ENCODE measurements at regions not wholly inside any gene's neighbourhood (a gene's known extent, or its start where the extent isn't known, plus 50 kb on each side); places are given as distances from the start of the nearest gene placed in this dataset.

- no peak overlapping the region for H3K4me3 ChIP-seq (ENCODE audit: low read depth, low read length)
- H3K27ac ChIP-seq = no peak overlapping the region
- no peak for DNase-seq
- peaks cover 6% of the 10 kb centered on the region for H3K27me3 ChIP-seq (ENCODE audit: insufficient read depth, low read depth, severe bottlenecking)
- no peaks in the 10 kb centered on the region for H3K9me3 ChIP-seq (ENCODE audit: severe bottlenecking)
- no peaks in the 10 kb centered on the region for H3K36me3 ChIP-seq
- no peak for TF ChIP-seq CTCF (IDR thresholded peaks at IDR 0.05; ENCODE audit: low read depth, low read length)
Observed at GRCh38 chrX:10042055-10042454, 74.9 kb downstream of the CLDN34 start.

- no peaks in the 10 kb centered on the region for H3K36me3 ChIP-seq
- H3K27ac ChIP-seq = no peak overlapping the region
- H3K27me3 ChIP-seq (ENCODE audit: insufficient read depth, low read depth, severe bottlenecking) = peaks cover 6% of the 10 kb centered on the region
- no peak for DNase-seq
- no peak overlapping the region for H3K4me3 ChIP-seq (ENCODE audit: low read depth, low read length)
- TF ChIP-seq CTCF (IDR thresholded peaks at IDR 0.05; ENCODE audit: low read depth, low read length) = no peak
- H3K9me3 ChIP-seq (ENCODE audit: severe bottlenecking) = no peaks in the 10 kb centered on the region
Observed at GRCh38 chrX:10043386-10043785, 76.2 kb downstream of the CLDN34 start.

GRCh38 chrX:10044021-10044420 lies 76.9 kb downstream of the CLDN34 start:
- H3K36me3 ChIP-seq = no peaks in the 10 kb centered on the region
- H3K4me3 ChIP-seq (ENCODE audit: low read depth, low read length) = no peak overlapping the region
- H3K27me3 ChIP-seq (ENCODE audit: insufficient read depth, low read depth, severe bottlenecking) = peaks cover 4% of the 10 kb centered on the region
- H3K9me3 ChIP-seq (ENCODE audit: severe bottlenecking) = no peaks in the 10 kb centered on the region
- no peak overlapping the region for H3K27ac ChIP-seq
- no peak for TF ChIP-seq CTCF (IDR thresholded peaks at IDR 0.05; ENCODE audit: low read depth, low read length)
- no peak for DNase-seq

- H3K9me3 ChIP-seq (ENCODE audit: severe bottlenecking) = no peaks in the 10 kb centered on the region
- H3K4me3 ChIP-seq (ENCODE audit: low read depth, low read length) = no peak overlapping the region
- no peaks in the 10 kb centered on the region for H3K36me3 ChIP-seq
- peaks cover 2% of the 10 kb centered on the region for H3K27me3 ChIP-seq (ENCODE audit: insufficient read depth, low read depth, severe bottlenecking)
- TF ChIP-seq CTCF (IDR thresholded peaks at IDR 0.05; ENCODE audit: low read depth, low read length) = no peak
- DNase-seq = no peak
- H3K27ac ChIP-seq = no peak overlapping the region
Observed at GRCh38 chrX:10045327-10046000, 78.3 kb downstream of the CLDN34 start.

- Histone ChIP-seq H3K36me3 (no peaks in the 10 kb centered on the region), H3K27me3 (ENCODE audit: insufficient read depth, low read depth, severe bottlenecking) (peaks cover 5% of the 10 kb centered on the region), H3K4me3 (ENCODE audit: low read depth, low read length) (no peak overlapping the region), H3K9me3 (ENCODE audit: severe bottlenecking) (no peaks in the 10 kb centered on the region), H3K27ac (no peak overlapping the region)
- no peak for TF ChIP-seq CTCF (IDR thresholded peaks at IDR 0.05; ENCODE audit: low read depth, low read length)
- DNase-seq = no peak
Observed at GRCh38 chrX:10047133-10047532, 80.0 kb downstream of the CLDN34 start.

GRCh38 chrX:10047631-10048030 lies 80.5 kb downstream of the CLDN34 start:
- no peaks in the 10 kb centered on the region for H3K9me3 ChIP-seq (ENCODE audit: severe bottlenecking)
- TF ChIP-seq CTCF (IDR thresholded peaks at IDR 0.05; ENCODE audit: low read depth, low read length) = no peak
- H3K4me3 ChIP-seq (ENCODE audit: low read depth, low read length) = no peak overlapping the region
- no peaks in the 10 kb centered on the region for H3K36me3 ChIP-seq
- no peak for DNase-seq
- H3K27ac ChIP-seq = no peak overlapping the region
- H3K27me3 ChIP-seq (ENCODE audit: insufficient read depth, low read depth, severe bottlenecking) = peaks cover 5% of the 10 kb centered on the region

All from WERI-Rb-1 (cell line).